GM12874 (cell line): ENCODE measurements at regions not wholly inside any gene's neighbourhood (a gene's known extent, or its start where the extent isn't known, plus 50 kb on each side); places are given as distances from the start of the nearest gene placed in this dataset.

Source experiments
- CTCF ChIP-seq: IDR thresholded peaks from 2 replicates; pipeline ENCODE4 v1.5.1; 2011; ENCODE audit warnings: low read depth, mild to moderate bottlenecking, control low read depth, low read length, moderate library complexity; ENCODE audit not compliant: insufficient read depth

GRCh38 chr2:7613831-7614230 is 696.6 kb downstream of the RNF144A start:
- no peak for TF ChIP-seq CTCF

- TF ChIP-seq CTCF: no peak
These were observed 700.8 kb downstream of the RNF144A start for GRCh38 chr2:7618031-7618430.

GRCh38 chr2:7619203-7619970 is 702.2 kb downstream of the RNF144A start:
- TF ChIP-seq CTCF: no peak

- no peak for TF ChIP-seq CTCF
These were observed 703.0 kb downstream of the RNF144A start for GRCh38 chr2:7620255-7620654.

GRCh38 chr2:7621018-7621814 is 704.0 kb downstream of the RNF144A start:
- TF ChIP-seq CTCF: no peak

GRCh38 chr2:7625392-7626138 is 708.4 kb downstream of the RNF144A start:
- TF ChIP-seq CTCF: no peak

GRCh38 chr2:7626139-7626537 is 708.9 kb downstream of the RNF144A start:
- TF ChIP-seq CTCF: no peak
